DND-41 (cell line): ENCODE measurements at regions not wholly inside any gene's neighbourhood (a gene's known extent, or its start where the extent isn't known, plus 50 kb on each side); places are given as distances from the start of the nearest gene placed in this dataset.

ENCODE experiments used
- ATAC-seq: fragments of 200-7000 bp; cut with Tn5 transposase; 3 replicates; pipeline ENCODE4 v1.9.1; 2021; ENCODE audit warnings: low read depth; ENCODE audit not compliant: insufficient read depth
- DNase-seq: peaks from one replicate; pipeline ENCODE4 v3.0.0-alpha.2; 2020
- H2AFZ ChIP-seq: 2 replicates; pipeline ENCODE4 v1.6.0; 2012; ENCODE audit warnings: low read depth, low read length
- H3K27ac ChIP-seq: 2 replicates; pipeline ENCODE4 v1.5.1; 2012; ENCODE audit warnings: low read length, inconsistent platforms
- H3K27me3 ChIP-seq: fragments of 200-600 bp; sonication (generic); 2 replicates; pipeline ENCODE4 v1.6.0; 2012; ENCODE audit warnings: low read length, mild to moderate bottlenecking, inconsistent platforms; ENCODE audit not compliant: insufficient read depth, poor library complexity
- H3K36me3 ChIP-seq: 2 replicates; pipeline ENCODE4 v1.5.1; 2012; ENCODE audit warnings: low read length, inconsistent platforms; ENCODE audit not compliant: insufficient read depth
- H3K4me1 ChIP-seq: 2 replicates; pipeline ENCODE4 v1.5.1; 2012; ENCODE audit warnings: mild to moderate bottlenecking, low read length; ENCODE audit not compliant: insufficient read depth
- H3K4me2 ChIP-seq: 2 replicates; pipeline ENCODE4 v1.6.0; 2012; ENCODE audit warnings: mild to moderate bottlenecking, moderate library complexity, low read length, inconsistent platforms; ENCODE audit not compliant: insufficient read depth
- H3K4me3 ChIP-seq, 2 experiments: fragments of 200-600 bp in 1 of 2; shearing (Covaris generic) in 1 of 2; 2 replicates each; pipeline ENCODE4 v1.5.1; 2012 to 2016; ENCODE audit warnings: inconsistent platforms in 2 of 2, low read length in 2 of 2, mild to moderate bottlenecking in 2 of 2, low read depth in 1 of 2, moderate library complexity in 1 of 2
- H3K79me2 ChIP-seq: 2 replicates; pipeline ENCODE4 v1.6.0; 2012; ENCODE audit warnings: low read length, inconsistent platforms; ENCODE audit not compliant: insufficient read depth
- H3K9ac ChIP-seq: 2 replicates; pipeline ENCODE4 v1.6.0; 2012; ENCODE audit warnings: low read depth, mild to moderate bottlenecking, inconsistent platforms, low read length, moderate library complexity
- H3K9me3 ChIP-seq: 2 replicates; pipeline ENCODE4 v1.5.1; 2012; ENCODE audit warnings: low read length, moderate library complexity, mild to moderate bottlenecking, inconsistent platforms; ENCODE audit not compliant: insufficient read depth, severe bottlenecking
- H4K20me1 ChIP-seq: 2 replicates; pipeline ENCODE4 v1.6.0; 2012; ENCODE audit warnings: low read length; ENCODE audit not compliant: insufficient read depth
- EZH2 ChIP-seq: IDR thresholded peaks from 3 replicates; pipeline ENCODE4 v1.6.1; 2012; ENCODE audit warnings: borderline replicate concordance, low read depth, mild to moderate bottlenecking, moderate library complexity, low read length, inconsistent platforms; ENCODE audit not compliant: severe bottlenecking
- TF ChIP-seq, protein P1 (sequence below): IDR thresholded peaks from 2 replicates; pipeline ENCODE4 v1.5.1; 2012; ENCODE audit warnings: borderline replicate concordance, low read length, moderate library complexity, mild to moderate bottlenecking; ENCODE audit not compliant: poor library complexity, severe bottlenecking; ENCODE audit errors: extremely low read depth

DNA sequence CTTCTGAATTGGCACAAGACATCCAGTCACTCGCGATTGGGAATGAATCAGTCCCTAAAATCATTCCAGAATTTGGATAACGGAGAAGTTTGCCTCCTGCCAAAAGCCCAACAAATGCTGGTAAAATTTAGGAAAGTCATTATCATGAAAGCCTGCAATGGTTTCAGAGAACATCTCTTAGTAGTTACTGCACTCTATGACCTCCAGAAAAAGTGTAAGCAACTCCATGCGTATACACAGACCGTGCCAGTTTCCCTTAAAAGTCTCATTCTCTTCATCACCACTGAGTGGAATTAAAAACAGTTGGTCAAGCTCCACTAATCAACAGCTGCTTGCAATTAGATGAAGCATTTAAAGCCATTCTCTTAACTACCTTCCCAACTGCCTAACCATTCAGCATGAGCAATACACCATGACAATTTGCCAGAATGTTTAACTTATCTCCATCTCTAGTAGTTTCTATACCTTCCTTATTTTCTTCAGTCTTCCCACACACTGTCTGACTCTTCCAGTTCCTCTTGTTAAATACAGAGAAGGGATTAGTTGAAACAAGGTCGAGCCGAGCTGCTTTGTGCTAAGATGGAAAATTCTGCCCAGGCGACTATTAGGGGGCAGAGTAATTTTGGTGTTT is 183.6 kb upstream of the PRDM1 start:
- TF ChIP-seq, protein P1, sequence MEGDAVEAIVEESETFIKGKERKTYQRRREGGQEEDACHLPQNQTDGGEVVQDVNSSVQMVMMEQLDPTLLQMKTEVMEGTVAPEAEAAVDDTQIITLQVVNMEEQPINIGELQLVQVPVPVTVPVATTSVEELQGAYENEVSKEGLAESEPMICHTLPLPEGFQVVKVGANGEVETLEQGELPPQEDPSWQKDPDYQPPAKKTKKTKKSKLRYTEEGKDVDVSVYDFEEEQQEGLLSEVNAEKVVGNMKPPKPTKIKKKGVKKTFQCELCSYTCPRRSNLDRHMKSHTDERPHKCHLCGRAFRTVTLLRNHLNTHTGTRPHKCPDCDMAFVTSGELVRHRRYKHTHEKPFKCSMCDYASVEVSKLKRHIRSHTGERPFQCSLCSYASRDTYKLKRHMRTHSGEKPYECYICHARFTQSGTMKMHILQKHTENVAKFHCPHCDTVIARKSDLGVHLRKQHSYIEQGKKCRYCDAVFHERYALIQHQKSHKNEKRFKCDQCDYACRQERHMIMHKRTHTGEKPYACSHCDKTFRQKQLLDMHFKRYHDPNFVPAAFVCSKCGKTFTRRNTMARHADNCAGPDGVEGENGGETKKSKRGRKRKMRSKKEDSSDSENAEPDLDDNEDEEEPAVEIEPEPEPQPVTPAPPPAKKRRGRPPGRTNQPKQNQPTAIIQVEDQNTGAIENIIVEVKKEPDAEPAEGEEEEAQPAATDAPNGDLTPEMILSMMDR, result no peak
- no peak for TF ChIP-seq EZH2
- no peak overlapping the region for H3K4me3 ChIP-seq
- peak overlapping the region; percentile 41; the same call in 1 of the 2 replicates for H2AFZ ChIP-seq
- no peak for ATAC-seq
- H3K36me3 ChIP-seq, result no peaks in the 10 kb centered on the region
- no peaks in the 10 kb centered on the region for H3K27me3 ChIP-seq
- no peak overlapping the region for H3K9ac ChIP-seq
- no peak overlapping the region for H3K4me2 ChIP-seq
- no peak for DNase-seq
- H4K20me1 ChIP-seq, result no peaks in the 10 kb centered on the region
- H3K9me3 ChIP-seq, result no peaks in the 10 kb centered on the region
- H3K27ac ChIP-seq, result no peak overlapping the region
- H3K79me2 ChIP-seq, result no peaks in the 10 kb centered on the region
- H3K4me1 ChIP-seq, result peaks cover 5% of the 10 kb centered on the region; the same call in 1 of the 2 replicates

DNA sequence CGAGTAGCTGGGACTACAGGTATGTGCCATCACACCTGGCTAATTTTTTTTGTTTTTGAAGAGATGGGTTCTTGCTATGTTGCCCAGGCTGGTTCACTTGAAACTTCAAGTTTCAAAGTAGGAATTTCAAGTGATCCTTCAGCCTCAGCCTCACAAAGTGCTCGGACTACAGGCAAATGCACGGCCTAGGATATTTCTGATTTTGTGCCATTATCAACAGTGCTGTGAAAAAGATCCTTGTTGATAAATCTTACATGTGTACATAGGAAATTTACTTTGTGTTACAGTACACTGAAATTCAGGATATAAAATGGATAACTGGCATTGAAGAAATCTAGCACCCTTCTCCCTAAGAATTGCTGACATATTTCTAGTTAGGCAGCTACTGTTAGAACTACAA is 184.6 kb upstream of the PRDM1 start:
- H3K4me3 ChIP-seq, result no peak overlapping the region
- H4K20me1 ChIP-seq, result no peaks in the 10 kb centered on the region
- H3K9ac ChIP-seq, result no peak overlapping the region
- H2AFZ ChIP-seq, result 0 out of 2 replicates have a peak overlapping the region, but pooled peaks have one; percentile 4
- ATAC-seq (no peak), DNase-seq (no peak)
- no peak for TF ChIP-seq EZH2
- TF ChIP-seq, protein P1, result no peak
- peaks cover 5% of the 10 kb centered on the region; the same call in 1 of the 2 replicates for H3K4me1 ChIP-seq
- H3K9me3 ChIP-seq, result no peaks in the 10 kb centered on the region
- H3K27me3 ChIP-seq, result no peaks in the 10 kb centered on the region
- no peaks in the 10 kb centered on the region for H3K36me3 ChIP-seq
- H3K79me2 ChIP-seq, result no peaks in the 10 kb centered on the region
- no peak overlapping the region for H3K27ac ChIP-seq
- no peak overlapping the region for H3K4me2 ChIP-seq

DNA sequence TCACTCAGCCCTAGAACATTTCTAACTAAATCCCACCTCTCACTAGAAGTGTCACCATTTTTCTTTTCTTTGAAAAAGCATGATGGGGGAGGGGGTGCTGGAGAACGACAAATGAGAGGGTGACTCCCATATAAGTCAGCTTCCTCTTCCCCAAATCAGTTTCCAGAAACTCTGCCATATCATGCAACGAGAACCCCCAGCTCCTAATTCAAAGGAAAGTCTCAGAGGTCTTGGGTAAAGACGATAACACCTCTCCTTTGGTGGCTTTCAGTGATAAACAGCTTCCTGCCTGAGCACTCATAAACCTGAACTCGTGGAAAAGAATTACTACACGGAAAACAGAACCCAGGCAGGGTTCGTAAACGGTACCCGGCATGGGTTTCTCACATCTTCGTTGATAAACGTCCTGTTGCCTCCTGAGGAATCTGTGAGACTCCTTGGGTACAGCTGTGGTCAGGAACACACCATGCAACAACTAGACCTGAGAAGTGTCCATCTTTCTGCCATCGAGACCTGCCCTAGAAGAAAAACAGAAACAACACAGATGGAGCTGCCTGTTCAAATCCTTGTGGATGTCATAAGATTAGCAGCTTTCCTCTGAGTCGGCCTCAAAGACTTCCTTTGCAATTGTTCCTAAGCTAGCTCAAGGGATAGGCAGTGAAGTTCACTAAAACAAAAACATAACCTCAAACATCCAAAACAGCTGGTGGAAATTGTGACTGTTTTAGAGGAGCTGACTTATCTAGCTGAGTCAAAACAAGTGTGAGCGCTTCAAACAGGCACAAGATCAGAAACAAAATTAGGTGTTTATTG is 185.8 kb upstream of the PRDM1 start:
- no peaks in the 10 kb centered on the region for H3K9me3 ChIP-seq
- H3K4me2 ChIP-seq, result no peak overlapping the region
- H4K20me1 ChIP-seq, result no peaks in the 10 kb centered on the region
- no peak for ATAC-seq
- peak overlapping the region; percentile 47 for H2AFZ ChIP-seq
- no peaks in the 10 kb centered on the region for H3K36me3 ChIP-seq
- DNase-seq, result no peak
- no peak overlapping the region for H3K9ac ChIP-seq
- H3K27ac ChIP-seq, result no peak overlapping the region
- no peaks in the 10 kb centered on the region for H3K27me3 ChIP-seq
- no peak for TF ChIP-seq EZH2
- TF ChIP-seq, protein P1, result no peak
- peaks cover 5% of the 10 kb centered on the region; the same call in 1 of the 2 replicates for H3K4me1 ChIP-seq
- H3K4me3 ChIP-seq, result no peak overlapping the region
- no peaks in the 10 kb centered on the region for H3K79me2 ChIP-seq
